Thyroid gland (tissue), 4 donors: ENCODE measurements at regions not wholly inside any gene's neighbourhood (a gene's known extent, or its start where the extent isn't known, plus 50 kb on each side); places are given as distances from the start of the nearest gene placed in this dataset.

Experiments used
- DNase-seq, 2 donors: peaks; one replicate each; pipeline ENCODE4 v3.0.0-alpha.2; 2019
- H3K27ac ChIP-seq, 3 donors: fragments of 200-600 bp; sonication (generic); 1 replicate in 2 of 3; 2 replicates in 1 of 3; pipeline ENCODE4 v1.5.1; 2016 to 2019; ENCODE audit warnings: mild to moderate bottlenecking in 1 of 3, moderate library complexity in 1 of 3
- H3K27me3 ChIP-seq: fragments of 200-600 bp; sonication (generic); one replicate; pipeline ENCODE4 v1.5.1; 2019
- H3K36me3 ChIP-seq, 2 donors: fragments of 200-600 bp; sonication (generic); one replicate each; pipeline ENCODE4 v1.5.1; 2016 to 2019
- H3K4me1 ChIP-seq, 2 donors: fragments of 200-600 bp; sonication (generic); one replicate each; pipeline ENCODE4 v1.5.1; 2017 to 2019
- H3K4me3 ChIP-seq, 3 donors: fragments of 200-600 bp; sonication (generic); replicated peaks in 1 of 3; 1 replicate in 2 of 3; 2 replicates in 1 of 3; pipeline ENCODE4 v1.5.1; 2016; ENCODE audit warnings: mild to moderate bottlenecking in 1 of 3
- H3K9me3 ChIP-seq: fragments of 200-600 bp; sonication (generic); one replicate; pipeline ENCODE4 v1.5.1; 2017
- POLR2A ChIP-seq, 2 donors: fragments of 450-650 bp; IDR thresholded peaks; one replicate each; pipeline ENCODE4 v1.6.1; 2017; ENCODE audit warnings: antibody characterized with exemption in 2 of 2, mild to moderate bottlenecking in 2 of 2, moderate library complexity in 1 of 2
- WGBS, 2 donors: methylation state at CpG; one replicate each; pipeline ENCODE4 v1.1.5; 2017; 5-methylcytosine and 5-hydroxymethylcytosine counted together
- intact Hi-C: fragments of 100-400 bp; cut with DNase I; formaldehyde crosslinking; loops from one replicate; pipeline ENCODE4 v1.15.1; 2023
- TF ChIP-seq, protein P1 (sequence below), 6 experiments: fragments of 200-600 bp in 3 of 6; fragments of 450-650 bp in 3 of 6; sonication (generic) in 3 of 6; IDR thresholded peaks; one replicate each; pipeline ENCODE4 v1.5.1; 2016 to 2019; ENCODE audit warnings: antibody characterized with exemption in 6 of 6, mild to moderate bottlenecking in 2 of 6, inconsistent platforms in 1 of 6, moderate library complexity in 1 of 6

DNA sequence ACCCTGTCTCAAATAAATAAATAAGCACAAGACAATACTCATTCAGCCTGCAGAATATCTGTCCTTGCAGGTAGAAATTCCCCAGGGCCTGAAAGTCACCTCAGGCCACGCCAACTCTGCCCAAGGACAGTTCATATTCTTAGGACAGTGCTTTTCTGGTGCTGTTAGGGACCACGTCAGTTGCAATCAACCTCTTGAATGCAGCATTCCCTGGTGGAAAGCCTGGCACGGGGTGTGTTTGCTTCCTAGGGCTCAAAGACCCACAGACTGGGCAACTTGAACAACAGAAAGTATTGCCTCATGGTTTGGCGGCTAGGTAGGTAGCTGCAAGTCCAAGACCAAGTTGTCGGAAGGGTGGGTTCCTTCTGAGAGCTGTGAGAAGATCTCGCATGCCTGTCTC, 160.3 kb downstream of the KCTD15 start:
- Histone ChIP-seq H3K27ac (no peak overlapping the region), H3K4me1 (no peaks in the 10 kb centered on the region), H3K9me3 (no peaks in the 10 kb centered on the region), H3K36me3 (no peaks in the 10 kb centered on the region), H3K4me3 (no peak overlapping the region), H3K27me3 (no peaks in the 10 kb centered on the region)
- DNase-seq, result no peak
- TF ChIP-seq, protein P1, sequence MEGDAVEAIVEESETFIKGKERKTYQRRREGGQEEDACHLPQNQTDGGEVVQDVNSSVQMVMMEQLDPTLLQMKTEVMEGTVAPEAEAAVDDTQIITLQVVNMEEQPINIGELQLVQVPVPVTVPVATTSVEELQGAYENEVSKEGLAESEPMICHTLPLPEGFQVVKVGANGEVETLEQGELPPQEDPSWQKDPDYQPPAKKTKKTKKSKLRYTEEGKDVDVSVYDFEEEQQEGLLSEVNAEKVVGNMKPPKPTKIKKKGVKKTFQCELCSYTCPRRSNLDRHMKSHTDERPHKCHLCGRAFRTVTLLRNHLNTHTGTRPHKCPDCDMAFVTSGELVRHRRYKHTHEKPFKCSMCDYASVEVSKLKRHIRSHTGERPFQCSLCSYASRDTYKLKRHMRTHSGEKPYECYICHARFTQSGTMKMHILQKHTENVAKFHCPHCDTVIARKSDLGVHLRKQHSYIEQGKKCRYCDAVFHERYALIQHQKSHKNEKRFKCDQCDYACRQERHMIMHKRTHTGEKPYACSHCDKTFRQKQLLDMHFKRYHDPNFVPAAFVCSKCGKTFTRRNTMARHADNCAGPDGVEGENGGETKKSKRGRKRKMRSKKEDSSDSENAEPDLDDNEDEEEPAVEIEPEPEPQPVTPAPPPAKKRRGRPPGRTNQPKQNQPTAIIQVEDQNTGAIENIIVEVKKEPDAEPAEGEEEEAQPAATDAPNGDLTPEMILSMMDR (IDR thresholded peaks at IDR 0.05), result no peak
- TF ChIP-seq POLR2A (IDR thresholded peaks at IDR 0.05), result no peak
- WGBS, 2 donors, result 85 to 86% methylated on average over 5 to 6 of the region's 6 CpGs
- intact Hi-C loops, result no loop called here

DNA sequence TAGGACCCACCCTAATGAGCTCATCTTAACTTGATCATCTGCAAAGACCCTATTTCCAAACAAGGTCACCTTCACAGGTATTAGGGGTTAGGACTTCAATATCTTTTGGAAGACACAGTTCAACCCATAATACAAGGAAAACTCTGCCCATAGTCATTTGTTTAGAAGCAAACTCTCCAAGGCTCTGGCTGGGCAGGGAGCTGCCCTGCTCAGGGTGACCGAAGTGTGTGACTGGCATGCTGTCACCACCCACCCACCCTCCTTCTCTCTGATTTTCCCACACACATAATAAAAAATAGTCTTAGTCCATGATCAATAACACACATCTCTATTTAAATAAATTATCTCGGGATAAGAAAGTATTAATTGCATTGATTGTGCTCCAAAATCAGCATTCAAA, 161.1 kb downstream of the KCTD15 start:
- H3K27ac ChIP-seq, result no peak overlapping the region
- no peaks in the 10 kb centered on the region for H3K4me1 ChIP-seq
- no peaks in the 10 kb centered on the region for H3K27me3 ChIP-seq
- no peak overlapping the region for H3K4me3 ChIP-seq
- no peaks in the 10 kb centered on the region for H3K36me3 ChIP-seq
- H3K9me3 ChIP-seq, result no peaks in the 10 kb centered on the region
- TF ChIP-seq, protein P1 (IDR thresholded peaks at IDR 0.05), result no peak
- no peak for TF ChIP-seq POLR2A (IDR thresholded peaks at IDR 0.05)
- DNase-seq, result no peak
- intact Hi-C loops, result no loop called here
- 79 to 82% methylated on average over 2 of the region's 2 CpGs for WGBS, 2 donors

DNA sequence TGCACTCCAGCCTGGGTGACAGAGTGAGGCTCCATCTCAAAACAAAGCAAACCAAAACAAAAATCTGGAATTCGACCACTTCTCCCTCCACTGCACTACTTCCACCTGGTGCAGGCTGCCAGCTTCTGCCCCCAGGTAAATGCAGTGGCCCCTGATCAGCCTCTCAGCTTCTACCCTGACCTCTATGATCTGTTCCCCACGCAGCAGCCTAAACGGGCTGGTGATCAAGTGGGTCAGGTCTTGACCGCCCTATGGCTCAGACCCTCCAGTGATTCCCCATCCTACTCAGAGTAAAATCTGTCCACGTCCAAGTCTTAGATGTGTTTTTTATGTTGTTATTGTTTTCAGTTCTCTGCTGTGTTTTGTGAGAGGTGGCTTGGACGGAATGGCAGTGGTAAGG, 163.9 kb downstream of the KCTD15 start:
- no peak overlapping the region for H3K4me3 ChIP-seq
- H3K9me3 ChIP-seq, result no peaks in the 10 kb centered on the region
- intact Hi-C loops, result no loop called here
- TF ChIP-seq POLR2A (IDR thresholded peaks at IDR 0.05), result no peak
- TF ChIP-seq, protein P1 (IDR thresholded peaks at IDR 0.05), result no peak
- no peaks in the 10 kb centered on the region for H3K36me3 ChIP-seq
- no peaks in the 10 kb centered on the region for H3K4me1 ChIP-seq
- H3K27ac ChIP-seq, result no peak overlapping the region
- DNase-seq, result no peak
- no peaks in the 10 kb centered on the region for H3K27me3 ChIP-seq
- 34 to 36% methylated on average over 6 of the region's 6 CpGs for WGBS, 2 donors

DNA sequence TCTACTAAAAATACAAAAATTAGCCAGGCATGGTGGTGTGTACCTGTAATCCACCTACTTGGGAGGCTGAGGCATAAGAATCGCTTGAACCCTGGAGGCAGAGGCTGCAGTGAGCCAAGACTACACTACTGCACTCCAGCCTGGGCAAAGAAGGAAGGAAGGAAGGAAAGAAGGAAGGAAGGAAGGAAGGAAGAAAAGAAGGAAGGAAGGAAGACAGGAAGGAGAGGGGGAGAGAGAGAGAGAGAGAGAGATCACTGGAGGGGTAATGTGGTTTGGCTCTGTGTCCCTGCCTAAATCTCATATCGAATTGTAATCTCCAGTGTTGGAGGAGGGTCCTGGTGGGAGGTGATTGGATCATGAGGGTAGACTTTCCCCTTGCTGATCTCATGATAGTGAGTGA, 165.5 kb downstream of the KCTD15 start:
- no peak for DNase-seq
- H3K27me3 ChIP-seq, result no peaks in the 10 kb centered on the region
- 90 to 92% methylated on average over 2 of the region's 2 CpGs for WGBS, 2 donors
- no peak overlapping the region for H3K4me3 ChIP-seq
- no peaks in the 10 kb centered on the region for H3K4me1 ChIP-seq
- TF ChIP-seq, protein P1 (IDR thresholded peaks at IDR 0.05), result no peak
- TF ChIP-seq POLR2A (IDR thresholded peaks at IDR 0.05), result no peak
- H3K9me3 ChIP-seq, result no peaks in the 10 kb centered on the region
- no peaks in the 10 kb centered on the region for H3K36me3 ChIP-seq
- H3K27ac ChIP-seq, result no peak overlapping the region
- intact Hi-C loops, result no loop called here

DNA sequence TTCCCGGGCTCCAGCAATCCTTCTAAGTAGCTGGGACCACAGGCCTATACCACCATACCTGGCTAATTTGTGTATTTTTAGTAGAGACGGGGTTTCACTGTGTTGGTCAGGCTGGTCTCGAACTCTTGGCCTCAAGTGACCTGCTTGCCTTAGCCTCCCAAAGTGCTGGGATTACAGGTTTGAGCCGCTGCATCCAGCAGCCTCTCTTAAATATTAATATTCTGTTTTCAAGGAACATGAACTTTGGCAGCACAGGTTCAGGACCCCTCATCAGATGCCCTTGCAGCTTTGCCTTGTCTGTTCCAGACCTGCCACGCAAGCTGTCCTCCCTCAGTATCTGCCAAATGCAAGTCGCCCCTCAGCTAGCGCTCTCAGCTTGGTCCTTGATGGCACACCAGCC, 166.8 kb downstream of the KCTD15 start:
- TF ChIP-seq, protein P1 (IDR thresholded peaks at IDR 0.05), result no peak
- no peak for TF ChIP-seq POLR2A (IDR thresholded peaks at IDR 0.05)
- 90 to 95% methylated on average over 7 of the region's 7 CpGs for WGBS, 2 donors
- Histone ChIP-seq H3K4me3 (no peak overlapping the region), H3K9me3 (no peaks in the 10 kb centered on the region), H3K36me3 (no peaks in the 10 kb centered on the region), H3K27me3 (no peaks in the 10 kb centered on the region), H3K4me1 (no peaks in the 10 kb centered on the region), H3K27ac (no peak overlapping the region)
- DNase-seq, result no peak
- intact Hi-C loops, result no loop called here
